ENCODE measurements at regions not wholly inside any gene's neighbourhood (a gene's known extent, or its start where the extent isn't known, plus 50 kb on each side); places are given as distances from the start of the nearest gene placed in this dataset.

DNA sequence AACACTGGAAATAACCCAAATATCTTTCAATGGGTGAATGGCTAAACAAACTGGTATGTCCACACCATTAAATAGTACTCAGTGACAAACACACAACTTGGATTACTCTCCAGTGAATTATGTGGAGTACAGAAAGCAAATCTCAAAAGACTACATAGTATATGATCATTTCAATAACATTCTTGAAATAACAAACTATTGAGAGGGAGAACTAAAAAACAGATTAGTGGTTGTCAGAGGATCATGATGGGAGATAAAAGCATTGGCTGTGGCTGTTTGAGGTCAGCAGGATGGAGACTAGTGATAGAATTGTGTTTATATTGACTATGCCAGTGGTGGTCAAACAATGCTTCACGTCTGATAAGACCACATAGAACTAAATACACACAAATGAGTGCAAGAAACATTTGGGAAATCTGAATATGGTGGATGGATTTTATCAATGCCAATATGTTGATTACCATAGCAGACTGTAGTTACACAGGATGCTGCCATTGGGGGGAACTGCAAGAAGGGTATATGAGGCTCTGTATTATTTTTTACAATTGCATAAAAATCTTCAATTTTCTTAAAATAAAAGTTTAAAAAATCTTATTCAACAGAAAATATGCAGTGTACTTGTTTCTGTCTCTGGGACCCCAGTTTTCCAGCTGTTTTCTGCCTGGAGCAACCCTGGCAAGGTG is 242.0 kb downstream of the TBXT start:
- no peaks in the 10 kb centered on the region for H3K4me1 ChIP-seq (ENCODE audit: control insufficient read depth, insufficient read depth, low read length)
- H3K27ac ChIP-seq (ENCODE audit: low read length) = no peak overlapping the region
- no peak for TF ChIP-seq SIN3A (IDR thresholded peaks at IDR 0.05; ENCODE audit: borderline replicate concordance, insufficient read depth, low read depth, low read length)
- no peak for TF ChIP-seq TCF7L2 (IDR thresholded peaks at IDR 0.05; ENCODE audit: low read depth, low read length)
- no peak for TF ChIP-seq POLR2AphosphoS5 (IDR thresholded peaks at IDR 0.05; ENCODE audit: low read depth, low read length)
- TF ChIP-seq, protein P1, sequence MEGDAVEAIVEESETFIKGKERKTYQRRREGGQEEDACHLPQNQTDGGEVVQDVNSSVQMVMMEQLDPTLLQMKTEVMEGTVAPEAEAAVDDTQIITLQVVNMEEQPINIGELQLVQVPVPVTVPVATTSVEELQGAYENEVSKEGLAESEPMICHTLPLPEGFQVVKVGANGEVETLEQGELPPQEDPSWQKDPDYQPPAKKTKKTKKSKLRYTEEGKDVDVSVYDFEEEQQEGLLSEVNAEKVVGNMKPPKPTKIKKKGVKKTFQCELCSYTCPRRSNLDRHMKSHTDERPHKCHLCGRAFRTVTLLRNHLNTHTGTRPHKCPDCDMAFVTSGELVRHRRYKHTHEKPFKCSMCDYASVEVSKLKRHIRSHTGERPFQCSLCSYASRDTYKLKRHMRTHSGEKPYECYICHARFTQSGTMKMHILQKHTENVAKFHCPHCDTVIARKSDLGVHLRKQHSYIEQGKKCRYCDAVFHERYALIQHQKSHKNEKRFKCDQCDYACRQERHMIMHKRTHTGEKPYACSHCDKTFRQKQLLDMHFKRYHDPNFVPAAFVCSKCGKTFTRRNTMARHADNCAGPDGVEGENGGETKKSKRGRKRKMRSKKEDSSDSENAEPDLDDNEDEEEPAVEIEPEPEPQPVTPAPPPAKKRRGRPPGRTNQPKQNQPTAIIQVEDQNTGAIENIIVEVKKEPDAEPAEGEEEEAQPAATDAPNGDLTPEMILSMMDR (IDR thresholded peaks at IDR 0.05) = no peak
- TF ChIP-seq, protein P2, sequence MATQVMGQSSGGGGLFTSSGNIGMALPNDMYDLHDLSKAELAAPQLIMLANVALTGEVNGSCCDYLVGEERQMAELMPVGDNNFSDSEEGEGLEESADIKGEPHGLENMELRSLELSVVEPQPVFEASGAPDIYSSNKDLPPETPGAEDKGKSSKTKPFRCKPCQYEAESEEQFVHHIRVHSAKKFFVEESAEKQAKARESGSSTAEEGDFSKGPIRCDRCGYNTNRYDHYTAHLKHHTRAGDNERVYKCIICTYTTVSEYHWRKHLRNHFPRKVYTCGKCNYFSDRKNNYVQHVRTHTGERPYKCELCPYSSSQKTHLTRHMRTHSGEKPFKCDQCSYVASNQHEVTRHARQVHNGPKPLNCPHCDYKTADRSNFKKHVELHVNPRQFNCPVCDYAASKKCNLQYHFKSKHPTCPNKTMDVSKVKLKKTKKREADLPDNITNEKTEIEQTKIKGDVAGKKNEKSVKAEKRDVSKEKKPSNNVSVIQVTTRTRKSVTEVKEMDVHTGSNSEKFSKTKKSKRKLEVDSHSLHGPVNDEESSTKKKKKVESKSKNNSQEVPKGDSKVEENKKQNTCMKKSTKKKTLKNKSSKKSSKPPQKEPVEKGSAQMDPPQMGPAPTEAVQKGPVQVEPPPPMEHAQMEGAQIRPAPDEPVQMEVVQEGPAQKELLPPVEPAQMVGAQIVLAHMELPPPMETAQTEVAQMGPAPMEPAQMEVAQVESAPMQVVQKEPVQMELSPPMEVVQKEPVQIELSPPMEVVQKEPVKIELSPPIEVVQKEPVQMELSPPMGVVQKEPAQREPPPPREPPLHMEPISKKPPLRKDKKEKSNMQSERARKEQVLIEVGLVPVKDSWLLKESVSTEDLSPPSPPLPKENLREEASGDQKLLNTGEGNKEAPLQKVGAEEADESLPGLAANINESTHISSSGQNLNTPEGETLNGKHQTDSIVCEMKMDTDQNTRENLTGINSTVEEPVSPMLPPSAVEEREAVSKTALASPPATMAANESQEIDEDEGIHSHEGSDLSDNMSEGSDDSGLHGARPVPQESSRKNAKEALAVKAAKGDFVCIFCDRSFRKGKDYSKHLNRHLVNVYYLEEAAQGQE (IDR thresholded peaks at IDR 0.05; ENCODE audit: insufficient read depth in 1 of 2, low read depth in 2 of 2, low read length in 1 of 2) = no peak
- no TSS peak for BruUV-seq (replicated peaks)
- ChIA-PET CTCF (no interaction called here), POLR2A (no interaction called here)
- H3K4me3 ChIP-seq (ENCODE audit: low read depth in 2 of 2, low read length in 2 of 2) = no peak overlapping the region
- ATAC-seq (no peak), DNase-seq (ENCODE audit: low read depth, low spot score) (no peak)
- no peaks in the 10 kb centered on the region for H3K9me3 ChIP-seq (ENCODE audit: control insufficient read depth, insufficient read depth, low read depth, low read length)
- intact Hi-C loops (cut with micrococcal nuclease; ENCODE audit: unreplicated experiment) (no loop called here), in situ Hi-C loops (cut with HindIII; ENCODE audit: low pct_unique_long_range_greater_than_20kb, low sequenced_read_pairs) (no loop called here)
- no peaks in the 10 kb centered on the region for H3K36me3 ChIP-seq (ENCODE audit: control insufficient read depth, insufficient read depth, low read length)
- H3K27me3 ChIP-seq (ENCODE audit: control insufficient read depth, insufficient read depth, low read length) = 0 out of 2 replicates have a peak, but pooled peaks cover 2% of the 10 kb centered on the region

DNA sequence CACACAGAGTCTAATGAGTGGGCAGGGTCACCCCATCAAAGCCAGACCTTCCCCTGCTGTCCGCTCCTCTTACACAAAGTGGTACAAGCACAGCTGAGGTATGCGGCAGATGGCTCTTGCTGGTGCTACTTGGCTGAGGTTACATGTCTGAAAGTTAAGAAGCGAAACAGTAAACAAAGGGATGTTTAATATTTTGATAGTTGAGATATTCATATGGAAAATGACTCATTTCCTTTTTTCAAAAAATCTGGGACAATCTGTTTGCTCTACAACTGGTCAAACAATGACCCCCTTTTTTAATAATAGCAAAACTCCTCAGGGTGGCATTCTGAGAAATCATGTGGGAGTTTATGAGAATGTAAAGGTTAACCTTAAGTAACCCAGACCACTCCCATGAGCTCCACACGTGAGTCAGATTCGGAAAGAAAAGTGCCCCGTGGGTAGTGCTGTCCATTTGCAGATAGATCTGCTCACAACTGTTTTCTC is 245.3 kb downstream of the TBXT start:
- BruUV-seq (replicated peaks) = no TSS peak
- TF ChIP-seq POLR2AphosphoS5 (IDR thresholded peaks at IDR 0.05; ENCODE audit: low read depth, low read length) = no peak
- TF ChIP-seq, protein P2 (IDR thresholded peaks at IDR 0.05; ENCODE audit: insufficient read depth in 1 of 2, low read depth in 2 of 2, low read length in 1 of 2) = no peak
- TF ChIP-seq, protein P1 (IDR thresholded peaks at IDR 0.05) = no peak
- no peak for TF ChIP-seq TCF7L2 (IDR thresholded peaks at IDR 0.05; ENCODE audit: low read depth, low read length)
- no peak for TF ChIP-seq SIN3A (IDR thresholded peaks at IDR 0.05; ENCODE audit: borderline replicate concordance, insufficient read depth, low read depth, low read length)
- Histone ChIP-seq H3K4me3 (ENCODE audit: low read depth in 2 of 2, low read length in 2 of 2) (no peak overlapping the region), H3K27ac (ENCODE audit: low read length) (no peak overlapping the region), H3K36me3 (ENCODE audit: control insufficient read depth, insufficient read depth, low read length) (no peaks in the 10 kb centered on the region), H3K9me3 (ENCODE audit: control insufficient read depth, insufficient read depth, low read depth, low read length) (no peaks in the 10 kb centered on the region), H3K27me3 (ENCODE audit: control insufficient read depth, insufficient read depth, low read length) (0 out of 2 replicates have a peak, but pooled peaks cover 8% of the 10 kb centered on the region), H3K4me1 (ENCODE audit: control insufficient read depth, insufficient read depth, low read length) (no peaks in the 10 kb centered on the region)
- in situ Hi-C loops (cut with HindIII; ENCODE audit: low pct_unique_long_range_greater_than_20kb, low sequenced_read_pairs) (no loop called here), intact Hi-C loops (cut with micrococcal nuclease; ENCODE audit: unreplicated experiment) (no loop called here)
- no peak for ATAC-seq
- no peak for DNase-seq (ENCODE audit: low read depth, low spot score)
- POLR2A ChIA-PET = no interaction called here
- CTCF ChIA-PET = no interaction called here

All from Panc1 (cell line).